Panc1 (cell line): ENCODE measurements at regions not wholly inside any gene's neighbourhood (a gene's known extent, or its start where the extent isn't known, plus 50 kb on each side); places are given as distances from the start of the nearest gene placed in this dataset.

ENCODE experiments used
- ATAC-seq: fragments of 200-7000 bp; cut with Tn5 transposase; 2 replicates; pipeline ENCODE4 v1.9.1; 2020; ENCODE audit warnings: mild to moderate bottlenecking, moderate library complexity
- BruUV-seq: library from RNA; stranded (reverse); fragments of 400-500 nt; replicated peaks from 2 replicates; lab custom pipeline; 2021; lab: Mats Ljungman, UMichigan
- CTCF ChIA-PET: fragments of 300-600 bp; sonication (Branson Sonifier 250); formaldehyde crosslinking; loops from one replicate; lab custom pipeline; 2022; ENCODE audit warnings: antibody characterized with exemption; lab: Charles Lee
- POLR2A ChIA-PET: fragments of 300-600 bp; sonication (Branson Sonifier 250); formaldehyde crosslinking; loops from one replicate; lab custom pipeline; 2022; ENCODE audit warnings: antibody characterized with exemption; lab: Charles Lee
- DNase-seq: peaks from one replicate; pipeline ENCODE4 v3.0.0-alpha.2; 2010; ENCODE audit warnings: low read depth, low spot score
- H3K27ac ChIP-seq: 2 replicates; pipeline ENCODE4 v1.5.1; 2011; ENCODE audit warnings: mild to moderate bottlenecking, low read length, inconsistent platforms
- H3K27me3 ChIP-seq: fragments of 200-500 bp; sonication (Bioruptor generic); 2 replicates; pipeline ENCODE4 v1.6.0; 2014; ENCODE audit warnings: low read length, inconsistent platforms; ENCODE audit not compliant: control insufficient read depth, insufficient read depth
- H3K36me3 ChIP-seq: fragments of 200-500 bp; sonication (Bioruptor generic); 2 replicates; pipeline ENCODE4 v1.5.1; 2014; ENCODE audit warnings: inconsistent platforms, mild to moderate bottlenecking, low read length, moderate library complexity; ENCODE audit not compliant: control insufficient read depth, insufficient read depth
- H3K4me1 ChIP-seq: 2 replicates; pipeline ENCODE4 v1.5.1; 2011; ENCODE audit warnings: inconsistent platforms, mild to moderate bottlenecking, low read length, moderate library complexity; ENCODE audit not compliant: control insufficient read depth, insufficient read depth
- H3K4me3 ChIP-seq, 2 experiments: 2 replicates each; pipeline ENCODE4 v1.5.1; 2011 to 2012; ENCODE audit warnings: low read depth in 2 of 2, low read length in 2 of 2, mild to moderate bottlenecking in 2 of 2, inconsistent platforms in 1 of 2, moderate library complexity in 1 of 2
- H3K9me3 ChIP-seq: fragments of 200-500 bp; sonication (Bioruptor generic); 2 replicates; pipeline ENCODE4 v1.5.1; 2014; ENCODE audit warnings: low read depth, mild to moderate bottlenecking, inconsistent platforms, low read length, moderate library complexity; ENCODE audit not compliant: control insufficient read depth, insufficient read depth
- POLR2AphosphoS5 ChIP-seq: IDR thresholded peaks from 2 replicates; pipeline ENCODE4 v1.6.1; 2012; ENCODE audit warnings: mild to moderate bottlenecking, low read depth, low read length, moderate library complexity
- SIN3A ChIP-seq: IDR thresholded peaks from 2 replicates; pipeline ENCODE4 v1.6.1; 2012; ENCODE audit warnings: low read depth, mild to moderate bottlenecking, low read length, moderate library complexity, borderline replicate concordance; ENCODE audit not compliant: insufficient read depth
- TCF7L2 ChIP-seq: IDR thresholded peaks from 2 replicates; pipeline ENCODE4 v1.6.1; 2011; ENCODE audit warnings: mild to moderate bottlenecking, low read depth, low read length, inconsistent platforms
- in situ Hi-C: cut with HindIII; loops from 2 replicates; pipeline ENCODE4 v1.10.0; 2016; ENCODE audit warnings: low sequenced_read_pairs, low pct_unique_long_range_greater_than_20kb
- intact Hi-C: fragments of 100-400 bp; cut with micrococcal nuclease; formaldehyde crosslinking; loops from one replicate; pipeline ENCODE4 v1.10.0; 2022; ENCODE audit not compliant: unreplicated experiment
- TF ChIP-seq, protein P1 (sequence below), 2 experiments: IDR thresholded peaks; 2 replicates each; pipeline ENCODE4 v1.6.1; 2011 to 2012; ENCODE audit warnings: low read depth in 2 of 2, control low read depth in 1 of 2, low read length in 1 of 2, mild to moderate bottlenecking in 1 of 2, moderate library complexity in 1 of 2; ENCODE audit not compliant: insufficient read depth in 1 of 2
- TF ChIP-seq, protein P2 (sequence below): fragments of 450-650 bp; IDR thresholded peaks from 2 replicates; pipeline ENCODE4 v1.5.1; 2017; ENCODE audit warnings: mild to moderate bottlenecking

DNA sequence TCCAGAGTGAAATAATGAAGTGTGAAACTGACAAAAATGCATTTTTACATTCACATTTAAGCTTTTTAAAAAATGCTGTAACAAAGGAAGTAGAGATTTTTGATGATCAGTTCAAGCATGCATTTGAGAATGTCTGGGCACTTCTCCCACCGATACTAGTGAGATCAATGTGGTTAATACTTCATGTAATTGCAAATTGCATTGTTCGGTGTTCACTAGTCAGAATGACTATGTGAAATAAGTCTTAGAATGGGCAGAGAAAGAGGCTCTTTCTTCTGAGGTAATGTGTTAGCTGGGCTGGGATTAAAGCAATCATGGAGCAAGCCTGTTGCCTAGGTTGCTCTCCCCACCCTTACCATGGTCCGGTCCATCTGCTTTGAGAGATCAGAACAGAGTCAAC is 587.0 kb upstream of the GRM7 start:
- ATAC-seq (no peak), DNase-seq (no peak)
- ChIA-PET CTCF (no interaction called here), POLR2A (no interaction called here)
- in situ Hi-C loops = no loop called here
- BruUV-seq = no TSS peak
- Histone ChIP-seq H3K27ac (no peak overlapping the region), H3K4me3 (no peak overlapping the region), H3K4me1 (no peaks in the 10 kb centered on the region), H3K27me3 (no peaks in the 10 kb centered on the region), H3K36me3 (no peaks in the 10 kb centered on the region), H3K9me3 (no peaks in the 10 kb centered on the region)
- TF ChIP-seq, protein P1, sequence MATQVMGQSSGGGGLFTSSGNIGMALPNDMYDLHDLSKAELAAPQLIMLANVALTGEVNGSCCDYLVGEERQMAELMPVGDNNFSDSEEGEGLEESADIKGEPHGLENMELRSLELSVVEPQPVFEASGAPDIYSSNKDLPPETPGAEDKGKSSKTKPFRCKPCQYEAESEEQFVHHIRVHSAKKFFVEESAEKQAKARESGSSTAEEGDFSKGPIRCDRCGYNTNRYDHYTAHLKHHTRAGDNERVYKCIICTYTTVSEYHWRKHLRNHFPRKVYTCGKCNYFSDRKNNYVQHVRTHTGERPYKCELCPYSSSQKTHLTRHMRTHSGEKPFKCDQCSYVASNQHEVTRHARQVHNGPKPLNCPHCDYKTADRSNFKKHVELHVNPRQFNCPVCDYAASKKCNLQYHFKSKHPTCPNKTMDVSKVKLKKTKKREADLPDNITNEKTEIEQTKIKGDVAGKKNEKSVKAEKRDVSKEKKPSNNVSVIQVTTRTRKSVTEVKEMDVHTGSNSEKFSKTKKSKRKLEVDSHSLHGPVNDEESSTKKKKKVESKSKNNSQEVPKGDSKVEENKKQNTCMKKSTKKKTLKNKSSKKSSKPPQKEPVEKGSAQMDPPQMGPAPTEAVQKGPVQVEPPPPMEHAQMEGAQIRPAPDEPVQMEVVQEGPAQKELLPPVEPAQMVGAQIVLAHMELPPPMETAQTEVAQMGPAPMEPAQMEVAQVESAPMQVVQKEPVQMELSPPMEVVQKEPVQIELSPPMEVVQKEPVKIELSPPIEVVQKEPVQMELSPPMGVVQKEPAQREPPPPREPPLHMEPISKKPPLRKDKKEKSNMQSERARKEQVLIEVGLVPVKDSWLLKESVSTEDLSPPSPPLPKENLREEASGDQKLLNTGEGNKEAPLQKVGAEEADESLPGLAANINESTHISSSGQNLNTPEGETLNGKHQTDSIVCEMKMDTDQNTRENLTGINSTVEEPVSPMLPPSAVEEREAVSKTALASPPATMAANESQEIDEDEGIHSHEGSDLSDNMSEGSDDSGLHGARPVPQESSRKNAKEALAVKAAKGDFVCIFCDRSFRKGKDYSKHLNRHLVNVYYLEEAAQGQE (IDR thresholded peaks at IDR 0.05; ENCODE audit: insufficient read depth in 1 of 2, low read depth in 2 of 2, low read length in 1 of 2) = no peak
- TF ChIP-seq SIN3A (no peak), TCF7L2 (no peak), POLR2AphosphoS5 (no peak)
- TF ChIP-seq, protein P2, sequence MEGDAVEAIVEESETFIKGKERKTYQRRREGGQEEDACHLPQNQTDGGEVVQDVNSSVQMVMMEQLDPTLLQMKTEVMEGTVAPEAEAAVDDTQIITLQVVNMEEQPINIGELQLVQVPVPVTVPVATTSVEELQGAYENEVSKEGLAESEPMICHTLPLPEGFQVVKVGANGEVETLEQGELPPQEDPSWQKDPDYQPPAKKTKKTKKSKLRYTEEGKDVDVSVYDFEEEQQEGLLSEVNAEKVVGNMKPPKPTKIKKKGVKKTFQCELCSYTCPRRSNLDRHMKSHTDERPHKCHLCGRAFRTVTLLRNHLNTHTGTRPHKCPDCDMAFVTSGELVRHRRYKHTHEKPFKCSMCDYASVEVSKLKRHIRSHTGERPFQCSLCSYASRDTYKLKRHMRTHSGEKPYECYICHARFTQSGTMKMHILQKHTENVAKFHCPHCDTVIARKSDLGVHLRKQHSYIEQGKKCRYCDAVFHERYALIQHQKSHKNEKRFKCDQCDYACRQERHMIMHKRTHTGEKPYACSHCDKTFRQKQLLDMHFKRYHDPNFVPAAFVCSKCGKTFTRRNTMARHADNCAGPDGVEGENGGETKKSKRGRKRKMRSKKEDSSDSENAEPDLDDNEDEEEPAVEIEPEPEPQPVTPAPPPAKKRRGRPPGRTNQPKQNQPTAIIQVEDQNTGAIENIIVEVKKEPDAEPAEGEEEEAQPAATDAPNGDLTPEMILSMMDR = no peak
- intact Hi-C loops = no loop called here

DNA sequence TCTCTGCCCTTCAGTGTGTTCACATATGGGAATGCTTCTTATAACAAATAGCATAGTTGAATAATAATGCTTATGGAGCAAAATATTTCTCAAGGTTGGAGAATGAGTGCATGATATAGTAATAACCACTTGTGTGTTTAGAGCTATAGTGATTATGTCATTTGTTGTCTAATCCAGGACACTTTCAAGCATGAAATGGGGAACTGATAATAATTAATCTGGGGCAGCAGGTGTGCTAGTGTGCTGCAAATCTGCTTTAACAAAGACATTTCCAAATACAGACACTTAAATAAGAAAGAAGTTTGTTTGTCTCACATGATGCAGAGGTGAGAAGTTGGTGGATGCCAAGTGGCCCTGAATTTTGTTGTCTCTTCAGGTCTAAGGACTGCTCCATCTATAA is 579.3 kb upstream of the GRM7 start:
- CTCF ChIA-PET = no interaction called here
- Histone ChIP-seq H3K27ac (no peak overlapping the region), H3K27me3 (no peaks in the 10 kb centered on the region), H3K9me3 (no peaks in the 10 kb centered on the region), H3K4me1 (no peaks in the 10 kb centered on the region), H3K4me3 (no peak overlapping the region), H3K36me3 (no peaks in the 10 kb centered on the region)
- POLR2A ChIA-PET = no interaction called here
- ATAC-seq = no peak
- TF ChIP-seq, protein P2 = no peak
- TF ChIP-seq POLR2AphosphoS5 = no peak
- no peak for TF ChIP-seq SIN3A
- TF ChIP-seq, protein P1 (IDR thresholded peaks at IDR 0.05; ENCODE audit: insufficient read depth in 1 of 2, low read depth in 2 of 2, low read length in 1 of 2) = no peak
- no peak for TF ChIP-seq TCF7L2
- no peak for DNase-seq
- no TSS peak for BruUV-seq
- in situ Hi-C loops = no loop called here
- intact Hi-C loops = no loop called here
